Uterus (tissue), 2 donors: ENCODE measurements at regions not wholly inside any gene's neighbourhood (a gene's known extent, or its start where the extent isn't known, plus 50 kb on each side); places are given as distances from the start of the nearest gene placed in this dataset.

Experiments
- CTCF ChIP-seq, 4 experiments: fragments of 200-600 bp in 2 of 4; fragments of 450-650 bp in 2 of 4; sonication (generic) in 2 of 4; IDR thresholded peaks; one replicate each; pipeline ENCODE4 v1.5.1; 2016 to 2019; ENCODE audit warnings: antibody characterized with exemption in 4 of 4, mild to moderate bottlenecking in 2 of 4, moderate library complexity in 1 of 4
- POLR2A ChIP-seq, 2 donors: fragments of 450-650 bp; IDR thresholded peaks; one replicate each; pipeline ENCODE4 v1.6.1; 2016; ENCODE audit warnings: antibody characterized with exemption in 2 of 2, mild to moderate bottlenecking in 1 of 2, moderate library complexity in 1 of 2

- TF ChIP-seq CTCF (IDR thresholded peaks at IDR 0.05) (no peak), POLR2A (IDR thresholded peaks at IDR 0.05) (no peak)
These were observed 359.4 kb downstream of the NPHP4 start for GRCh38 chr1:5632814-5633213.
